NCI-H1417 (cell line): ENCODE measurements at regions not wholly inside any gene's neighbourhood (a gene's known extent, or its start where the extent isn't known, plus 50 kb on each side); places are given as distances from the start of the nearest gene placed in this dataset.

Experiments used
- DNase-seq, 3 experiments: peaks; one replicate each; lab custom pipeline; 2025; lab: John Stamatoyannopoulos, UW

DNA sequence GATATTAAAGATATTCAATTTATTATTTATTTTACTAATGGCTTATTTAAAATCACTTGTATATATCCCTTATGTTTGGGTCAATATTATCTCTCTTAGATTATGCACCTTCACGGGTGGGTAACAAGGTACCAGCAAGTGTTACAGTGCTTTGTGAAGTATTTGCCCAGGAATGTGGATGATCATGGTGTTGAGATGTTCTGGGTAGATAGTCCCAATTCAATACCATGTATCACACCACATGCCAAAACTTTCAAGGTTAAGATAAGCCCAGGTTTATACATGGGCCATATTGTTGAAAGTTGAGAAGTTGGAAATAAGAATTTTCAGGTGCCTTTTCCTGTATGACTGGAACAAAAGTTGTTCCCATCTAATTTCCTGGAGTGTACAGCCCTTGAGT, 131.3 kb upstream of the RASSF8 start:
- DNase-seq, result no peak

DNA sequence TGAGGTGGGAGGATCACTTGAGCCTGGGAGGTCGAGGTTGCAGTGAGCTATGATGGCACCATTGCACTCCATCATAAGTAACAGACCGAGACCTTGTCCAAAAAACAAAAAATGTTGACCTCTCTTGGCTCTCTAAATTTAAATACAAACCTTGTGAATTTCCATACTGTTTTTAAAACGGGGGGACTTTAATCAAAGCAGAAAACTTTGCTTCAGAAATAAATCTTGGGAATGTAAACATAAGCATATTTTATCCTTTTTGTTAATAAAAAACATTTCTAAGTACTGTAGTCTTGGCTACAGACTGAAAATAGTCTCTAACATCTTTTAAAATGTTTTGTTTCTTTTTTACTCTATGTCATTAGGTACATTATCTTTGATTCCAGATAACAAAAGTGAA, 130.7 kb upstream of the RASSF8 start:
- DNase-seq, result no peak

DNA sequence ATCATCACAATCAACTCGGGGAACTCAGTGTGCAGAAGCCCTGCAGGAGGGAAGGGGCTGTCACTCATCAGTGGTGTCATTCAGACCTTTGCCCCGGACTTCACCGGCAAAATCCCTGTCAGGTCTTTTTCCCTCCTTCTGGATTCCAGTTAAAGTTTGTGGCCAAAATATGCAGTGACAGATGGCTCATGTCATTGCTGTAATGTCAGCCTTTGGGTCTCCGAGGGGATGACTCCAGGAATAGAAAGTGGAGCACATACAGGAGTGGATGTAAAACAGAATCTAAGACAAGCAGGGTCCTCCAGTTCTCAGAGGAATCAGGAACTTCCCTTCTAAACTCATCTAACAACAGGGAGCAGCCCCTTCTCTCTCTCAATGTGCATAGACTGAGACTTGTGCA, 130.3 kb upstream of the RASSF8 start:
- DNase-seq, result no peak

DNA sequence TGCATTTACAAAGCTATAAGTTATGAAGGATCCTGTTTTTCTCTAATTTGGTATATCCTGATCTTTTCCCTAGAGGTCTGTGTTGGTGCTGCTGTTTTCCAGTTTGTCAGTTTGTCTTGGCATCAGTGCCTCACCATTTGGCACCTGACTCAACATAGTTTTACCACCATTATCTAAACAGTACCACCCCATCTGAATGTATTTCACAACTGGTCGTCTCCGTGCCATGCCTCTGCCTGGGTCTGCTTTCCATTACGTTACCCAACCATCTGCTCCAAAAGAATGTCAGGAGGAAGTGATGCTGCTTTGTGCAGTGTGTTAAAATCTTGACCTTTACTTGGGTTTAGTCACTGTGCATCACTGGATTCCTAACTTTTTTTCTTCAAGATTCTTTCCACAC, 129.3 kb upstream of the RASSF8 start:
- no peak for DNase-seq

DNA sequence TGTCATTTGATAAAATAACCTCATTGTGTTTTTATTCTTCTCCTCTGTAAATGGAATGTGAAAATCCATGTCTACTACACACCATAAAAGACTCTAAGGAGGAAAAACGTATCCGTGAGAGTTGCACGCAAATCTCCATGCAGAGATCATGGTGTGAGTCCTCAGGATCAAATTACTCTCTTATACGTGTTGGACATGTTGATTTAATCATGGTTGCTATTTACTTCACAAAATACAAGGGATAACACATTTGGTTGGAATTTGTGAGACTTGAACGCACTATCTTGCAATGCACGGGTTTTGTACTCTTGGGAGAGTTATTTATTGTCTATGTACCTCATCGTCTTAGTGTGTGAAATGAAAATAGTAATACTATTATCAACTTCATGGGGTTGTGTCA, 128.0 kb upstream of the RASSF8 start:
- no peak for DNase-seq

DNA sequence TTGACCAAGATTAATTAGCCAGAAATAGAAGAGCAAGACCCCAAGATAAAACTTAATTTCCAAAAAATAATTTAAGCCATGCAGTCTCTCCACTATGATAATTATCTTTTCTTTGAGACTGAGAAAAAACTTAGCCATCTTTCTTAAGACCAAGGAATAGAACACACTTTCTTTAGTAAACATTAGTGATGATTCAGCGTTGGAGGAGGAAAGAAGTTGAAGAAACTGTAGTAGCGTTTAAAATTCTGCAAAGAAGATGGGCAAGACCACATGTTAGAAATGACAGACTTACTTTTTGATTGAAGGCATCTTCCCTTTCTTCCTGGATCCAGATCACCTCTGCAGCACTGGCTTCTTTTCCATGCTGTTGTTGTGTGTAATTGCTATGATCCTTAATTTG, 124.8 kb upstream of the RASSF8 start:
- DNase-seq, result no peak

DNA sequence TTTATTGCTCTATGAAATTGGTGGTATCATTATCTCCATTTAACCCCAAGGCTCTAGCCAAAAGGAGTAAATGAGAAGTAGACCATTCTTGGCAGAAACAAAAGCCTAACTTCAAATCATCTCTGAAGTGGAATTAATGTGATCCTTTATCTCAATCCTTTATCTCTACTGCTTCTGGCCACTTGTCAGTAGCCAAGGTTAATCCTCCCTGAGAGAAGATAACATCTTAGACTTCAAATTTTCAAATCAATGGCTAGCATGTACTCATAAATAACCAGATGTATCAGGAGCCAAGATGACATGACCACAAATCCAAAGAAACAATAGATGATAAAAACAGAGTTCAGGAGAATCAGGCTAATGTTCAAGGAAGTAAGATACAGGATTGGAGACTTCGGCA, 123.1 kb upstream of the RASSF8 start:
- DNase-seq, result no peak

DNA sequence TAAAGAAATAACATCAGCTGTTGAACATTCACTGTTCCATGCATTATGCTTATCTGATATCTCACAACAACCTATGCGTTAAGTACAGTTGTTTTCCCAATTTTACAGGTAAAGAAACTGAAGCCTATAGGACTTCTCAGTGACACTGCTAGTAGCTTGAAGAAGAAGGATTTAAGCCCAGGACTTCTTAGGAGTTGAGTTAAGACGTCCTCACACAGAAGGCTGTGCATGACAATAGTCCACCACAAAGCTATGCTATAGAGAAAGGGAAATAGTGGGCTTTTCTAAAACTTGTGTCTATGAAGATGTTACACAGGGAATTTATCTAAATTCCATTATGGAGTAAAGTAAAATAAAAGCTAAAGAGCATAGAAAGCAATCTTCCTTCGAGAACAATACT, 120.5 kb upstream of the RASSF8 start:
- DNase-seq, result no peak

DNA sequence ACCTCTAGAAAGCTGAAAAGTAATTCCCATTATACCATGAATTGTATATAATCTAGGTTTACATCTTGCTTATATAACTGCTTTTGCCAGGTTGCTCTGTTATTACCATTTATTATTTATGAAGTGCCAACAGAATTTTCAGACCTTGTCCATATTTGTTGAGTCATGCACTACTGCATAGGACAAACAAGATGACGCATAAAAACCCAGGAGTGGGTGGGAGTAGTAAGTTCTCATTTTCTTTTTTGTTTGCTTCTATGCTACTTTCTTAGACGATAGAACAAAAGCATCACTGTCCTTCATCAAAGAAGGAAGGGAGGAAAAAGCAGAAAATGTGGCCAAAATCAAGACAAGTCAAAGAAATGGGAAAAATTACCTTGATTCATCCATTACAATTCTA, 119.0 kb upstream of the RASSF8 start:
- peak in 2 of 3 experiments; percentile 17 to 60 for DNase-seq

DNA sequence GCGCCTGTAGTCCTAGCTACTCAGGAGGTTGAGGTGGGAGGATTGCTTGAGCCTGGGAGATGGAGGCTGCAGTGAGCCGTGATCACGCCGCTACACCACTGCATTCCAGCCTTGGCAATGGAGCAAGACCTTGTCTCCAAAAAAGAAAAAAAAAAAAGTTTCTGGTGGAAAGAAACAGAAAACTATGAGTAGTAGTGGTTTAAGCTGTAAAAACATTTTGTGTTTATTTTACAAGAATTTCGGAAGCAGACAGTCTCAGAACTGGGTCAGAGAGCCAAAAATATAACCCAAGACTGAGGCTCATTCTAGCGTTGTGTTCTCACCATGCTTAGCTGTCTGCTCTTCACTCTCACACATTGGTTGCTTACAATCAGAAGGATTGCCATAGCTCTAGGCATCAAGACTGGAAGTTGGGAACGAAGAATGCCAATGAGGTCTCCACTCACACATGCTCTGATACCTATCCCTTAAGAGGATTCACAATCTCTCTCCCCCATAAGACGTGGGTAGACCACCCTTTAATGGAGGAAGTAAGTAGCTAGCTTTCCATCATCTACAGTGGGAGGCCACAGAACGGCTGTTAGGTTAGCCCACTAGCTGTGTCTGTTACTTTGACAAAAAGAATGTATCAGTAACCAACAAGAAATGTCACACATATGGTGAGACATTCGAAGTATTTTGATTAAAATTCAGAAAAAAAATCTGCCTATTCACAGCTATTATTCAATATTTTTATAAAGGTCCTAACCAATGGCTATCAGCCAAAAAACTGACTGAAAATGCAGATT, 117.6 kb upstream of the RASSF8 start:
- no peak for DNase-seq

DNA sequence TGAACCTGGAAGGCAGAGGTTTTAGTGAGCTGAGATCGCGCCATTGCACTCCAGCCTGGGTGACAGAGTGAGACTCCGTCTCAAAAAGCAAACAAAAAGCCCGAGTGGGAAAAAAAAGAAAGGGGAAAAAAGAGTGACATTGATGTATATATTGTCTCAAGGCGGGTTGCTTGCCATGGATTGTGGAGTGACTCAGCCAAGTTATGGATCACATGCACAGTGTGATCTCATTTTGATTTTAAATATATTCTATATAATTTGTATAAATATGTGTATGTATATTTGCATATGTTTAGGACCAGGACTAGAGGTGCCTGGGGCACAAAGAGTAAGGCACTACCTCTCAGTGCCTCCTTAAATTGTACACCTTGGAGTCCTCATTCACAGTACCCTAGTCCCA, 116.2 kb upstream of the RASSF8 start:
- no peak for DNase-seq

DNA sequence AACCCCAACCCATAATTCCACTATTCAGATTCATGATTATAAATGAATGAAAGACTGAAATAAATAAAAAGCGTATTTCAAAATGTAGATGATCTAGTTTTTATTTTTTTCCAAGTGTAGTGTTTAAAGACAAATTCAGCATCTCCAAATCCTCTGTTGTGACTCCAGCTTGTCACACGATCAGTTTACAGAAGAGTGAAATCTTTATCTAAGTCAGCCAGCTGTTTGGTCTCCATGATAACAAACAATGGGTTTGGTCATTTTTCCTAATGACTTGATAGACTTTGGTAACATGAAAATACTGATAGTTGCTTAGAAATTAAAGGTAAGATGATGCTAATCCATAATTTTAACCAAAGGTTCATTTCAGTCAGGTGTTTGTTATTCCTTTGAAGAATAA, 114.5 kb upstream of the RASSF8 start:
- peak in 1 of 3 experiments; percentile 56 for DNase-seq

DNA sequence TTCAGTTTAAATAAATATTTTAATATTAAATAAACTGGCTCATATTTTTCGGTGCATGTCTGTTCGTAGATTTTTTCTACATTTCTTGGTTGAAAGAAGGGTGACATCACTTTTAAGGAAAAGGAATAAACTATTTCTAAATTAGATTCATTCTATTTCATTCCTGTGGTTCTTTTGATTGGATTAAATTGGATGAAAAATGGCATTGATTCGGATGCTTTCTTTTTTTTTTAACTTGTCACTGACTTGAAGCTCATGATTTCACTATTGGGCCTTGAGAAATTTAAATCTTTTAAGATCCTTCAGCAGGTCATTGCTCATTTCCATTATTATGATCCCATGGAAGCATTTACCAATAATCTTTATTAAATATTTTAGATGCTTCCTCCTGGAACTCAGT, 113.1 kb upstream of the RASSF8 start:
- DNase-seq, result no peak

DNA sequence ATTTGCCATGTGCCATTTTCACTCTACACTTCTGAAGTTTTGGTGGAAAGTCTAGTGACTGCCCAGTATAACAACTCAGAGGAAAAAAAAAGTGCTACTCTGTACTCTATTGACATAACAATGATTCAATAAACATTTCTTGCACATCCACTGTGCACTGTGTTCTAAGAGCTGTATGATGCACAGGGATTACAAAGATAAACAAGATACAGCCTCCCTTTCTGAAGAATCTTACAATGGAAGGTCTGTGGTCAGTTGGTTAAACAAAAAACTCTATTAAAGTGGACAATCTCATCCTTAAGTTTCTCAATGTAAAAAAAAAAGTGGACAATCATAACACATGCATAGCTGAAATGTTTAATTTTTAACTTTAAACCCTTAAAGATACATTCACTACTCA, 105.7 kb upstream of the RASSF8 start:
- no peak for DNase-seq

DNA sequence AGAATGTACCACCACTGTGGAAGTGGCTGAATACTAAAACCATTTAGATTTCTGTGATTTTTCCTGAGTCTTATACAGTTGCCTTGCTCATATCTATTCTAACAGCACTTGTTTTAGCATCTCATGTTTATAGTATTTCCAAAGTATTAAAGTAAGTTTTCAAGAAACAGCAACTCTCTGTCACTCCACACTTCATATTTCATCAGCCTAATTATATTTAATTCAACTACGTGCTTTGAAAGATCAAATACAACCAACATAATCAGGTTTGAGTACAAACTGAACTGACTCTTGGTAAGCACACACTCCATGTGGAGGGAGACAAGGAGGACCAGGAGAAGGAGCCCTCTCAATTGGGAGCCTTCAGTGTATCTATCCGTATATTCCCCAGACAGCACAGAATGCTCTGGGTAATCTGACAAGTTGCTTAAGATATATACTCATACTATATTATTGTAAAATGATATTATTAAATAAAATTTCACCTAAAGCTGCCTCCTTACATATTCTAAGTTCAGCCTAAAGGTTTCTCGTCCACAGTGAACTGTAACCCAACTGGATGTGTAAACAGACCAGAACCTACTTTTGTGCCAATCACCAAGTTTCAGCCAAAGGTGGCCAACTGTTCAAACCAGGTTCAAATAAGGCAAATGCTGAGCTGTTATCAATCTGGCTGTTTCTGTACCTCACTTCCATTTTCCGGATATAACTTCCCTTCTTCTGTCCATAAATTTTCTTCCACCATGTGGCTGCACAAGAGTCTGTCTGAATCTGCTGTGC, 105.0 kb upstream of the RASSF8 start:
- no peak for DNase-seq

DNA sequence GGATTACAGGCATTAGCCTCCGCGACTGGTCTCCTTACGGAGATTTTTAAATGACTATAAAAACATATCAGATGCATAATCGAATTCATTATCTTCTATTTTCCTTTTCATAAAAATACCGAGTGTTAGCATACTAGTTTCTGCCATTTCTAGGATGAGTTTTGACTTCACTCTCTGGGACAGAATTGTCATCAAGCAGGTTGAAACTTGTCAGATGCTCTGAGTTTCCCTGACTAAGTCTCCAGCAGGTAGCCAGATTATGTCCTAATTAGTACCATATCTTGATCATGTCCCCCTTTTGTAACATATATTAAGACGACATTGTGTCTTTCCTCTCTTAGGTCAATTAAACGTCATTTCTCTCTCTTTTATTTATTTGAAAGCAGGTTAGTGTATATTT, 103.5 kb upstream of the RASSF8 start:
- no peak for DNase-seq

DNA sequence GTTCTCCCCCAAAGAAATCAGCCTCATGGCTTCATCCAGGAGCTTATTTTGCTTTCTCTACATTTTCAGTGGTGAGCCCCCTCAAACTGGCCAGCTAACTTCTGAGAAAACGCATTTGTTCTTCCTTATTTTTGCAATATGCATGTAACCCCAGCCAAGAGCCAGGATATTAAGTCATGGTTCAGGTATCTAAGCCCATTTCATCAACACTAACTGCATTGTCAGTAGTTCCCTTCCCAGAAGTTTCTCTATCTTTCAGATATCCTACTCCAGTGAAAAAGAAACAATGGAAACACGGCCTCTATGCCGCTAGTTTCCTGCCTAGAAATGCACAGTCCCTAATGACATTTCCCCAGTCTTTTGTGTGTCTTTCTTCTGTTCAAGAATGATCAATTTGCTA, 102.8 kb upstream of the RASSF8 start:
- no peak for DNase-seq

DNA sequence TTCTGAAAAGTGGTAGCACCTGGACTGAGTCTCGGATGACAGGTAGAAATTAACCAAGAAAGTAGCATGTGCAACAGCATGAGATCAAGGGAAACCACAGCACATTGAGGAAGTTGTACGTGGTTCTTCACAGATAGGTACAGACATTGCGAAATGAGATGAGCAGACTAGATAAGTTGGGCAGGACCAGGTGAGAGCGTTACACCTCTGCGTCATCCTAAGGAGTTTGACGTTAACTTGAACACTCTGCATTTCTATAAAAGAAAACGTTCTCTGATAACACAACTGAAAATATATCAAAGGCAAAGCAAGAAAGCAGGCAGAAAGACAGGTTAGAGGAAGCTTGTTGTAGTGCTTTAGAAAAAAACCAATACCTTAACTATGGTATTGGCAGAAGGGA, 98.5 kb upstream of the RASSF8 start:
- no peak for DNase-seq

DNA sequence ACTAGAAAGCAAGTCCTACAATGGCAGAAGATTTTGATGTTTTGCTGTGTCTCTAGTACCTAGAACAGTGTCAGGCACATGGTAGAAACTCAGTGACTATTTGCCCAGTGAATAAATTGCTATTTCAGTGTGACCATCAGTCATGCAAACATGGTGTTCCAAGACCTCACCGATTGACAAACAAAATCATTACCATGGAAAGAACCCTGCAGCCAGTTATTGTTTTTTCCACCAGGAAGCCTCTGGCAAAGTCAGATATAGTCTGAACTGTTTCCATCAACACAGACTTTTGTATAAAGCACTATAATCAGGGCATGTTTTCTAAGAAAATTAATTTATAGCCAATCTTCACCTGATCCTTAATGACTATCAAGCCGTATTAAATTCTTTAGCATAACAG, 97.3 kb upstream of the RASSF8 start:
- DNase-seq, result no peak

DNA sequence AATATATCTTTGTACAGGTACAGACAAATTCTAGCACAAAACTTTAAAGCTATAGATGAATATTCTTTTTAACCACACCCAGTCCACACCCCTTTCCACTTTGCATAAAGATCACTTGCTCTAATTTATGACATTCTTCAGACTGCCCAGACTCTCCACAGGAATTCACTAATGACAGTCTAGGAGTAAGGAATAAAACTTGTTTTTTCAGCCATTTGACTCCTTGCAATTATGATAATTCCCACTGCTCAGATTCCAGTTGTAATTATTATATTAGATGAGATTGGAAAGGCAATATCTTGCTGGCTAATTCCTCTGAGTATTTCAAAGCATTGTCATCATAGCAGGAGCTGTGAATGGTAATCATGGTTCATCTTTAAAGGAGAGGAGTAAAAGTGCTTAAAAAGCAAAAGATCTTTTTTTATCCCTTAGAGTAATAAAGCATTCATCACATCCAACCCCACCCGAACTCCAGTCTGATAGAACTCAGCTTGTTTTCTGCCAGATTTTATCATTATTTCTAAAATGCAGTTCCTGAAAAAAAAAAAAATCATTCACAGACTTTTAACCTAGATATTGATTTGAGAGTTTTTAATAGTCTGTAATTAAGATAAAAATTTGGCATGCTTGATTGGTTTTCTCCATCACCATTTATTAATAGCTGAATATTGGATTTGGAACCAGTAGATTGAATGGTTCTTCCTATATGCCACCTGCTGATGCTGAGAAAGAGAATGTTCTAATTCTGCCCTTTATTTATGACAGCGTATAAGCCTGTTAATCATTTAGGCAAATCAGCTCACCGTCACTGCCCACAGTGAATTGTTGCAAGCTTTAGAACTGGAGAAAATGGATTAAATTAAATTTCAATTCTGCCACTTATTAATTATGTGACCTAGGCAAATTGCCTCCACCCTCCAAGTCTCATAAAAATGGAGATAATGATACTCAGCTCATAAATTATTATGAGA, 93.9 kb upstream of the RASSF8 start:
- DNase-seq, result peak in 1 of 3 experiments; percentile 27

DNA sequence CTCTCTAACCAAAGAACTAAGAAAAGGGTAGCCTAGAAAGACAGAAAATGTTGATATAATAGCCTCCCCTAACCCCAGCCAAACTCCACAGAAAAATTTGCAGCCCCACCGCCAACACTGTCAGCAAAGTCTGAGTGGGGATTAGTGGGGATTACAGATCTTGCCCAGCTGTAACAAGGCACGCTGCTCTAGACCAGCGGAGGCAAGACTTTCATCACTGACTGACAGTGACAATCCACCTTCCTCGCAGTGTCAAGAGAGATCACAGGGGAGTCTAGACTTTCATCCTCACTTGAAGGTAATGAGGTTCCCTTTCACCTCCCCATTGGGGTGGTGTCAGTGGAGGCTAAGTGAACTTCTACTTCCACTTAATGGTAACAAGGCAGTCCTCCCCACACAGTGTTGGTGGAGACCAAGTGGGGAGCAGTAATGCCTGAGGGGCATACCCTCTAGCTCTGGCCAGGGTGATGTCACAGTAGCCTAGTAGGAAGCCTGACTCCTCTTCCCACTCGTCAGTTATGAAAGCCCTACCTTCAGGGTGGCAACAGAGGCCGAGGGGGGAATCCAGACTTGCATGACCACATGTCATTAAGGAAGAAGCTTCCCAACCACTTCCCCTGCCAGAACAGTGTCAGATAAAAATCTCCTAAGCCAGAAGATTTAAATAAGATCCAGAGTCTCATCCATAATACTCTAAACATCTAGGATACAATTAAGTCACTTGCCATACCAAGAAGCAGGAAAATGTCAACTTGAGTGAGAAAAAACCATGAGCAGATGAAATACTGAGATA, 91.7 kb upstream of the RASSF8 start:
- no peak for DNase-seq

DNA sequence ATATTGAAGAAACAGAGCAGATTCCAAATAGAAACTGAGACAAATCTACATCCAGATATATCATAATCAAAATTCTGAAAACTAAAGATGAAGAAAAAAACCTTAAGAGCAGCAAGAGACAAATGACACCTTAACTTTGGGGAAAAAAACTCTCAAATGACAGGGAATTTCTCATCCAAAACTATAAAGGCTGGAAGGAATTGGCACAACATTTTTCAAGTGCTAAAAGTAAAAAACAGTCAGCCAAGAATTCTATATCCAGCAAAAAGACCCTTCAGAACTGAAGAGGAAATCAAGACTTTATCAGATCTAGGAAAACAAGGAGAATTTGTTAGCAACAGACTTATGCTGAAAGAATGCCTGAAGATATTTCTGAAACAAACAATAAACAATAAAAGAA, 90.3 kb upstream of the RASSF8 start:
- no peak for DNase-seq
